Colonic mucosa (tissue), 4 donors: ENCODE measurements at regions not wholly inside any gene's neighbourhood (a gene's known extent, or its start where the extent isn't known, plus 50 kb on each side); places are given as distances from the start of the nearest gene placed in this dataset.
"Not testable (repeated sequence)": the region's sequence is repeated elsewhere in the genome, so short reads cannot be mapped to it uniquely, and the experiment has no call there.

Experiments used
- DNase-seq: peaks from one replicate; pipeline ENCODE4 v3.0.0-alpha.2; 2020
- H3K27ac ChIP-seq: fragments of 200-600 bp; one replicate; pipeline ENCODE4 v1.8.0; 2021
- H3K27me3 ChIP-seq: fragments of 200-600 bp; one replicate; pipeline ENCODE4 v1.8.0; 2021
- H3K36me3 ChIP-seq: fragments of 200-600 bp; one replicate; pipeline ENCODE4 v1.8.0; 2021
- H3K4me1 ChIP-seq: fragments of 200-600 bp; one replicate; pipeline ENCODE4 v1.8.0; 2021; ENCODE audit warnings: mild to moderate bottlenecking
- H3K4me3 ChIP-seq: fragments of 200-600 bp; one replicate; pipeline ENCODE4 v1.8.0; 2021
- H3K9ac ChIP-seq, 2 donors: one replicate each; pipeline ENCODE4 v1.7.0; 2013; ENCODE audit warnings: control low read depth in 2 of 2, low read depth in 2 of 2, low read length in 2 of 2
- H3K9me3 ChIP-seq: fragments of 200-600 bp; one replicate; pipeline ENCODE4 v1.8.0; 2021
- intact Hi-C: fragments of 100-400 bp; cut with DNase I; formaldehyde crosslinking; loops from one replicate; pipeline ENCODE4 v1.14.1; 2022
- TF ChIP-seq, protein P1 (sequence below): fragments of 200-600 bp; IDR thresholded peaks from one replicate; pipeline ENCODE4 v1.8.0; 2022; ENCODE audit warnings: antibody characterized with exemption, mild to moderate bottlenecking
- donor health status: healthy.
- donor health status: DM: no; HTN: no; CAD: no.
- donor health status: DM: no; HTN: no; CAD: no.

GRCh38 chr13:90721937-90722336, 625.5 kb upstream of the MIR17HG start:
- Histone ChIP-seq H3K4me1 (no peaks in the 10 kb centered on the region), H3K4me3 (no peak overlapping the region), H3K27me3 (no peaks in the 10 kb centered on the region), H3K9ac (no peak overlapping the region), H3K27ac (no peak overlapping the region), H3K9me3 (no peaks in the 10 kb centered on the region), H3K36me3 (no peaks in the 10 kb centered on the region)
- DNase-seq = no peak
- intact Hi-C loops = no loop called here
- TF ChIP-seq, protein P1, sequence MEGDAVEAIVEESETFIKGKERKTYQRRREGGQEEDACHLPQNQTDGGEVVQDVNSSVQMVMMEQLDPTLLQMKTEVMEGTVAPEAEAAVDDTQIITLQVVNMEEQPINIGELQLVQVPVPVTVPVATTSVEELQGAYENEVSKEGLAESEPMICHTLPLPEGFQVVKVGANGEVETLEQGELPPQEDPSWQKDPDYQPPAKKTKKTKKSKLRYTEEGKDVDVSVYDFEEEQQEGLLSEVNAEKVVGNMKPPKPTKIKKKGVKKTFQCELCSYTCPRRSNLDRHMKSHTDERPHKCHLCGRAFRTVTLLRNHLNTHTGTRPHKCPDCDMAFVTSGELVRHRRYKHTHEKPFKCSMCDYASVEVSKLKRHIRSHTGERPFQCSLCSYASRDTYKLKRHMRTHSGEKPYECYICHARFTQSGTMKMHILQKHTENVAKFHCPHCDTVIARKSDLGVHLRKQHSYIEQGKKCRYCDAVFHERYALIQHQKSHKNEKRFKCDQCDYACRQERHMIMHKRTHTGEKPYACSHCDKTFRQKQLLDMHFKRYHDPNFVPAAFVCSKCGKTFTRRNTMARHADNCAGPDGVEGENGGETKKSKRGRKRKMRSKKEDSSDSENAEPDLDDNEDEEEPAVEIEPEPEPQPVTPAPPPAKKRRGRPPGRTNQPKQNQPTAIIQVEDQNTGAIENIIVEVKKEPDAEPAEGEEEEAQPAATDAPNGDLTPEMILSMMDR = no peak

- H3K36me3 ChIP-seq = no peaks in the 10 kb centered on the region
- H3K27me3 ChIP-seq = no peaks in the 10 kb centered on the region
- H3K4me1 ChIP-seq = no peaks in the 10 kb centered on the region
- DNase-seq = no peak
- no peaks in the 10 kb centered on the region for H3K9me3 ChIP-seq
- intact Hi-C loops = no loop called here
- no peak overlapping the region for H3K9ac ChIP-seq
- H3K27ac ChIP-seq = no peak overlapping the region
- H3K4me3 ChIP-seq = no peak overlapping the region
- TF ChIP-seq, protein P1 = no peak
Measured at GRCh38 chr13:90723381-90723780, 624.1 kb upstream of the MIR17HG start.

- H3K9me3 ChIP-seq = no peaks in the 10 kb centered on the region
- no peak for DNase-seq
- H3K4me1 ChIP-seq = no peaks in the 10 kb centered on the region
- H3K36me3 ChIP-seq = no peaks in the 10 kb centered on the region
- H3K27ac ChIP-seq = no peak overlapping the region
- intact Hi-C loops = no loop called here
- H3K4me3 ChIP-seq = no peak overlapping the region
- TF ChIP-seq, protein P1 = no peak
- no peak overlapping the region for H3K9ac ChIP-seq
- H3K27me3 ChIP-seq = no peaks in the 10 kb centered on the region
Measured at GRCh38 chr13:90726375-90726774, 621.1 kb upstream of the MIR17HG start.

GRCh38 chr13:90732049-90732448, 615.4 kb upstream of the MIR17HG start:
- no peaks in the 10 kb centered on the region for H3K36me3 ChIP-seq
- TF ChIP-seq, protein P1 = no peak
- no peak overlapping the region for H3K27ac ChIP-seq
- H3K9me3 ChIP-seq = no peaks in the 10 kb centered on the region
- H3K4me1 ChIP-seq = no peaks in the 10 kb centered on the region
- no peaks in the 10 kb centered on the region for H3K27me3 ChIP-seq
- DNase-seq = no peak
- H3K9ac ChIP-seq = no peak overlapping the region
- no peak overlapping the region for H3K4me3 ChIP-seq
- intact Hi-C loops = no loop called here

- H3K4me1 ChIP-seq, H3K36me3 ChIP-seq, H3K4me3 ChIP-seq, H3K27me3 ChIP-seq, H3K27ac ChIP-seq, DNase-seq, H3K9ac ChIP-seq, intact Hi-C loops, H3K9me3 ChIP-seq: not testable (repeated sequence)
Measured at GRCh38 chr13:90734497-90734896, 613.0 kb upstream of the MIR17HG start.

GRCh38 chr13:90738881-90739280, 608.6 kb upstream of the MIR17HG start:
- Histone ChIP-seq H3K4me1 (no peaks in the 10 kb centered on the region), H3K36me3 (no peaks in the 10 kb centered on the region), H3K9ac (no peak overlapping the region), H3K27ac (no peak overlapping the region), H3K27me3 (no peaks in the 10 kb centered on the region), H3K4me3 (no peak overlapping the region), H3K9me3 (no peaks in the 10 kb centered on the region)
- TF ChIP-seq, protein P1 = no peak
- intact Hi-C loops = no loop called here
- DNase-seq = no peak
